ENCODE measurements at regions not wholly inside any gene's neighbourhood (a gene's known extent, or its start where the extent isn't known, plus 50 kb on each side); places are given as distances from the start of the nearest gene placed in this dataset.

- TF ChIP-seq FOXP2 (optimal IDR thresholded peaks at IDR 0.05; ENCODE audit: borderline replicate concordance, extremely low read depth, extremely low read length, insufficient read depth): no peak
- TF ChIP-seq POLR2AphosphoS5 (IDR thresholded peaks at IDR 0.05; ENCODE audit: low read depth, low read length): no peak
- no peak for TF ChIP-seq SIN3A (IDR thresholded peaks at IDR 0.05; ENCODE audit: borderline replicate concordance, insufficient read depth, low read length)
- TF ChIP-seq TAF1 (IDR thresholded peaks at IDR 0.05; ENCODE audit: borderline replicate concordance, insufficient read depth, low read length): no peak
- TF ChIP-seq REST (IDR thresholded peaks at IDR 0.05; ENCODE audit: insufficient read depth in 1 of 2, low read depth in 2 of 2, low read length in 2 of 2): no peak
These were observed 376.9 kb downstream of the FGF9 start for GRCh38 chr13:22047785-22048104.

DNA sequence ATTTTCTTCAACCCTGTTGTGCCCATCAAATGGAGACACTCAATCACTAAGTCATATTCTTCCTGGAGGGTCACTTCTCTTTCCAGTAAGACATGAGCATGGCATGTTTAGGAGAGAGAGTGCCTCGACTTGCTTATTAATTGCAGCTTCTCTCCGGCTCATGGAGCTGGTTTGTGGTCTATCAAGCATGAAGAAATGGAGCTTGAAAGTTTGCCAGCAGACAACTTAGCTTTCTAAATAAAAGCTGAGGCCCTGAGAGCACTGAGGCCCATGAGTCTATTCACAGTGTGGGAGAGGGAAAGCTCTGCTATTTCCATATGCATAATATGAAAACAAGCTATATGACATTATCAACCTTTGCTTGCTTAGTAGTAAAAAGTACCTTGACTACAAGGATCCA lies 378.5 kb downstream of the FGF9 start:
- TF ChIP-seq POLR2AphosphoS5 (IDR thresholded peaks at IDR 0.05; ENCODE audit: low read depth, low read length): no peak
- TF ChIP-seq FOXP2 (optimal IDR thresholded peaks at IDR 0.05; ENCODE audit: borderline replicate concordance, extremely low read depth, extremely low read length, insufficient read depth): no peak
- TF ChIP-seq SIN3A (IDR thresholded peaks at IDR 0.05; ENCODE audit: borderline replicate concordance, insufficient read depth, low read length): no peak
- TF ChIP-seq REST (IDR thresholded peaks at IDR 0.05; ENCODE audit: insufficient read depth in 1 of 2, low read depth in 2 of 2, low read length in 2 of 2): no peak
- no peak for TF ChIP-seq TAF1 (IDR thresholded peaks at IDR 0.05; ENCODE audit: borderline replicate concordance, insufficient read depth, low read length)

- TF ChIP-seq TAF1 (IDR thresholded peaks at IDR 0.05; ENCODE audit: borderline replicate concordance, insufficient read depth, low read length): no peak
- no peak for TF ChIP-seq FOXP2 (optimal IDR thresholded peaks at IDR 0.05; ENCODE audit: borderline replicate concordance, extremely low read depth, extremely low read length, insufficient read depth)
- TF ChIP-seq SIN3A (IDR thresholded peaks at IDR 0.05; ENCODE audit: borderline replicate concordance, insufficient read depth, low read length): no peak
- no peak for TF ChIP-seq POLR2AphosphoS5 (IDR thresholded peaks at IDR 0.05; ENCODE audit: low read depth, low read length)
- no peak for TF ChIP-seq REST (IDR thresholded peaks at IDR 0.05; ENCODE audit: insufficient read depth in 1 of 2, low read depth in 2 of 2, low read length in 2 of 2)
These were observed 380.2 kb downstream of the FGF9 start for GRCh38 chr13:22050951-22051563.

DNA sequence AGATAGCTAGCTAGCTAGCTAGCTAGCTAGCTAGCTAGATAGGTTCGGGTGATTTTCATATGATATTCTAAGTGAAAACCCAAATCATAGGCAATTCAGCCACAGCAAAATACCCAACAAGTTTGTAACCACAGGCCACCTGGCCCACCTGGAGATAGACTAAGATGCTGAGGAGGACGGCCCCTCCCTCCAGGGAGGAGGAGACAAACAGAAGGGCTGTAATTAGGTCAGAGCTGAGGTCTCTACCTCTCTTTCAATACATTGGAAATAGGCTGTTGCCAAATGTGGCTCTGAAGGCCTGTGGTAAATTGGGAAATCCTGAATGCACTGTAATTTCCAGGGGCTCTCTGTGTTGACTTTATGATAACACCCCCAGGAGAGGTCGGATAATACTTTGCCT lies 382.2 kb downstream of the FGF9 start:
- no peak for TF ChIP-seq POLR2AphosphoS5 (IDR thresholded peaks at IDR 0.05; ENCODE audit: low read depth, low read length)
- no peak for TF ChIP-seq REST (IDR thresholded peaks at IDR 0.05; ENCODE audit: insufficient read depth in 1 of 2, low read depth in 2 of 2, low read length in 2 of 2)
- TF ChIP-seq SIN3A (IDR thresholded peaks at IDR 0.05; ENCODE audit: borderline replicate concordance, insufficient read depth, low read length): no peak
- no peak for TF ChIP-seq TAF1 (IDR thresholded peaks at IDR 0.05; ENCODE audit: borderline replicate concordance, insufficient read depth, low read length)
- TF ChIP-seq FOXP2 (optimal IDR thresholded peaks at IDR 0.05; ENCODE audit: borderline replicate concordance, extremely low read depth, extremely low read length, insufficient read depth): no peak

- TF ChIP-seq FOXP2 (optimal IDR thresholded peaks at IDR 0.05; ENCODE audit: borderline replicate concordance, extremely low read depth, extremely low read length, insufficient read depth): no peak
- no peak for TF ChIP-seq POLR2AphosphoS5 (IDR thresholded peaks at IDR 0.05; ENCODE audit: low read depth, low read length)
- no peak for TF ChIP-seq REST (IDR thresholded peaks at IDR 0.05; ENCODE audit: insufficient read depth in 1 of 2, low read depth in 2 of 2, low read length in 2 of 2)
- TF ChIP-seq TAF1 (IDR thresholded peaks at IDR 0.05; ENCODE audit: borderline replicate concordance, insufficient read depth, low read length): no peak
- TF ChIP-seq SIN3A (IDR thresholded peaks at IDR 0.05; ENCODE audit: borderline replicate concordance, insufficient read depth, low read length): no peak
These were observed 384.4 kb downstream of the FGF9 start for GRCh38 chr13:22055259-22055658.
